K562 (cell line): ENCODE measurements at regions not wholly inside any gene's neighbourhood (a gene's known extent, or its start where the extent isn't known, plus 50 kb on each side); places are given as distances from the start of the nearest gene placed in this dataset.

Experiments
- AFF1 ChIP-seq, 2 experiments: fragments of 450-650 bp; IDR thresholded peaks; 2 replicates each; pipeline ENCODE4 v1.6.1; 2018; ENCODE audit warnings: mild to moderate bottlenecking in 2 of 2, low read depth in 1 of 2; ENCODE audit not compliant: partially characterized antibody in 2 of 2
- CBX2 ChIP-seq: fragments of 200-600 bp; sonication (generic); IDR thresholded peaks from one replicate; pipeline ENCODE4 v1.6.1; 2012; ENCODE audit warnings: mild to moderate bottlenecking, low read length, inconsistent platforms; ENCODE audit not compliant: insufficient read depth, poor library complexity, severe bottlenecking
- CBX8 ChIP-seq: fragments of 200-600 bp; sonication (generic); IDR thresholded peaks from 2 replicates; pipeline ENCODE4 v1.6.1; 2012; ENCODE audit warnings: borderline replicate concordance, mixed run types, low read depth, mild to moderate bottlenecking, moderate library complexity, mixed read lengths, low read length, control low read depth, inconsistent platforms; ENCODE audit not compliant: poor library complexity, severe bottlenecking; ENCODE audit errors: extremely low read depth
- CHD4 ChIP-seq: fragments of 200-600 bp; sonication (generic); IDR thresholded peaks from 3 replicates; pipeline ENCODE4 v1.6.1; 2012; ENCODE audit warnings: low read depth, mild to moderate bottlenecking, mixed read lengths, low read length, inconsistent platforms; ENCODE audit not compliant: insufficient read depth, insufficient replicate concordance, poor library complexity, severe bottlenecking
- HMGN3 ChIP-seq: IDR thresholded peaks from 2 replicates; pipeline ENCODE4 v1.6.1; 2011; ENCODE audit warnings: borderline replicate concordance, low read depth, mild to moderate bottlenecking, mixed read lengths, low read length; ENCODE audit not compliant: insufficient read length; ENCODE audit errors: extremely low read depth
- KLF13 ChIP-seq: fragments of 450-650 bp; IDR thresholded peaks from 2 replicates; pipeline ENCODE4 v1.6.1; 2016; ENCODE audit warnings: missing genetic modification characterization, low read depth, mild to moderate bottlenecking, missing compliant biosample characterization, moderate library complexity, borderline replicate concordance
- MTF1 ChIP-seq: fragments of 250-450 bp; sonication (Bioruptor Pico); IDR thresholded peaks from 2 replicates; pipeline ENCODE4 v1.9.0; 2021; ENCODE audit warnings: moderate library complexity, mild to moderate bottlenecking, inconsistent platforms, borderline replicate concordance
- PHF20 ChIP-seq: fragments of 450-650 bp; IDR thresholded peaks from 2 replicates; pipeline ENCODE4 v1.6.1; 2018; ENCODE audit not compliant: partially characterized antibody
- RNF219 ChIP-seq: fragments of 250-450 bp; sonication (Bioruptor Pico); IDR thresholded peaks from 2 replicates; pipeline ENCODE4 v1.5.0; 2022; ENCODE audit warnings: mild to moderate bottlenecking
- ZBTB11 ChIP-seq, 3 experiments: fragments of 200-800 bp in 1 of 3; fragments of 250-450 bp in 1 of 3; fragments of 450-650 bp in 1 of 3; sonication (Bioruptor Pico) in 1 of 3; sonication (Bioruptor generic) in 1 of 3; formaldehyde crosslinking in 1 of 3; IDR thresholded peaks; 2 replicates each; pipeline versions ENCODE4 v1.6.1 to v1.8.0; 2016 to 2022; ENCODE audit warnings: mild to moderate bottlenecking in 2 of 3, missing genetic modification characterization in 2 of 3, missing compliant biosample characterization in 1 of 3, moderate library complexity in 1 of 3
- ZFPM2 ChIP-seq: fragments of 250-450 bp; sonication (Bioruptor Pico); IDR thresholded peaks from 2 replicates; pipeline ENCODE4 v1.5.1; 2022; ENCODE audit warnings: mild to moderate bottlenecking
- ZNF3 ChIP-seq: fragments of 250-450 bp; sonication (Bioruptor Pico); IDR thresholded peaks from 2 replicates; pipeline ENCODE4 v1.5.0; 2021; ENCODE audit warnings: mild to moderate bottlenecking, moderate library complexity
- ZNF324 ChIP-seq: fragments of 250-450 bp; sonication (Bioruptor Pico); IDR thresholded peaks from 2 replicates; pipeline ENCODE4 v1.4.0; 2020; ENCODE audit warnings: mild to moderate bottlenecking

- no peak for TF ChIP-seq ZBTB11 (CRISPR knock-in tag; IDR thresholded peaks at IDR 0.05)
- no peak for TF ChIP-seq AFF1 (IDR thresholded peaks at IDR 0.05; ENCODE audit: low read depth in 1 of 2, partially characterized antibody in 2 of 2)
- no peak for TF ChIP-seq MTF1 (CRISPR knock-in tag)
- no peak for TF ChIP-seq CBX2
- TF ChIP-seq ZNF3: no peak
- no peak for TF ChIP-seq CHD4
- TF ChIP-seq KLF13 (tag): no peak
- no peak for TF ChIP-seq RNF219 (CRISPR knock-in tag)
- TF ChIP-seq ZFPM2: no peak
- no peak for TF ChIP-seq PHF20
- no peak for TF ChIP-seq HMGN3
- TF ChIP-seq ZNF324 (CRISPR knock-in tag): no peak
- TF ChIP-seq CBX8: no peak
Observed at GRCh38 chr3:180860180-180860858, 52.2 kb upstream of the FXR1 start (continued).
